ENCODE measurements at regions not wholly inside any gene's neighbourhood (a gene's known extent, or its start where the extent isn't known, plus 50 kb on each side); places are given as distances from the start of the nearest gene placed in this dataset.

- Histone ChIP-seq H2AFZ (ENCODE audit: low read length) (no peak overlapping the region), H3K79me2 (ENCODE audit: insufficient read depth, low read length) (no peaks in the 10 kb centered on the region), H3K4me1 (ENCODE audit: insufficient read depth, low read length, severe bottlenecking) (no peaks in the 10 kb centered on the region), H3K9me2 (ENCODE audit: low read depth, low read length) (no peaks in the 10 kb centered on the region), H3K27ac (ENCODE audit: low read depth, low read length, poor library complexity, severe bottlenecking) (no peak overlapping the region), H3K4me3 (ENCODE audit: low read depth, low read length, poor library complexity, severe bottlenecking) (no peak overlapping the region), H3K9me3 (ENCODE audit: low read length) (no peaks in the 10 kb centered on the region), H3K36me3 (ENCODE audit: insufficient read depth, low read length) (no peaks in the 10 kb centered on the region), H4K20me1 (ENCODE audit: insufficient read depth, low read length) (no peaks in the 10 kb centered on the region), H3K9ac (ENCODE audit: low read length) (no peak overlapping the region), H3K27me3 (ENCODE audit: insufficient read depth, low read length) (no peaks in the 10 kb centered on the region), H3K4me2 (ENCODE audit: low read length) (no peak overlapping the region), H3F3A (ENCODE audit: insufficient read depth, low read length) (no peaks in the 10 kb centered on the region)
- TF ChIP-seq EZH2 (IDR thresholded peaks at IDR 0.05; ENCODE audit: borderline replicate concordance, low read length) (no peak), CTCF (IDR thresholded peaks at IDR 0.05; ENCODE audit: low read length) (no peak)
These were observed 178.5 kb upstream of the TOX3 start for GRCh38 chr16:52725461-52725860.

GRCh38 chr16:52725043-52725442 lies 178.1 kb upstream of the TOX3 start:
- no peak overlapping the region for H2AFZ ChIP-seq (ENCODE audit: low read length)
- no peaks in the 10 kb centered on the region for H3K4me1 ChIP-seq (ENCODE audit: insufficient read depth, low read length, severe bottlenecking)
- TF ChIP-seq CTCF (IDR thresholded peaks at IDR 0.05; ENCODE audit: low read length) (no peak), EZH2 (IDR thresholded peaks at IDR 0.05; ENCODE audit: borderline replicate concordance, low read length) (no peak)
- H3K9me3 ChIP-seq (ENCODE audit: low read length) = no peaks in the 10 kb centered on the region
- H3K4me3 ChIP-seq (ENCODE audit: low read depth, low read length, poor library complexity, severe bottlenecking) = no peak overlapping the region
- H4K20me1 ChIP-seq (ENCODE audit: insufficient read depth, low read length) = no peaks in the 10 kb centered on the region
- no peaks in the 10 kb centered on the region for H3F3A ChIP-seq (ENCODE audit: insufficient read depth, low read length)
- H3K27ac ChIP-seq (ENCODE audit: low read depth, low read length, poor library complexity, severe bottlenecking) = no peak overlapping the region
- H3K9ac ChIP-seq (ENCODE audit: low read length) = no peak overlapping the region
- H3K27me3 ChIP-seq (ENCODE audit: insufficient read depth, low read length) = no peaks in the 10 kb centered on the region
- no peaks in the 10 kb centered on the region for H3K79me2 ChIP-seq (ENCODE audit: insufficient read depth, low read length)
- no peaks in the 10 kb centered on the region for H3K9me2 ChIP-seq (ENCODE audit: low read depth, low read length)
- no peaks in the 10 kb centered on the region for H3K36me3 ChIP-seq (ENCODE audit: insufficient read depth, low read length)
- no peak overlapping the region for H3K4me2 ChIP-seq (ENCODE audit: low read length)

- Histone ChIP-seq H3K4me1 (ENCODE audit: insufficient read depth, low read length, severe bottlenecking) (no peaks in the 10 kb centered on the region), H3K9me2 (ENCODE audit: low read depth, low read length) (no peaks in the 10 kb centered on the region), H4K20me1 (ENCODE audit: insufficient read depth, low read length) (no peaks in the 10 kb centered on the region), H3K4me3 (ENCODE audit: low read depth, low read length, poor library complexity, severe bottlenecking) (no peak overlapping the region), H3K9ac (ENCODE audit: low read length) (no peak overlapping the region), H3K79me2 (ENCODE audit: insufficient read depth, low read length) (no peaks in the 10 kb centered on the region), H2AFZ (ENCODE audit: low read length) (no peak overlapping the region), H3K36me3 (ENCODE audit: insufficient read depth, low read length) (no peaks in the 10 kb centered on the region), H3K9me3 (ENCODE audit: low read length) (no peaks in the 10 kb centered on the region), H3K27ac (ENCODE audit: low read depth, low read length, poor library complexity, severe bottlenecking) (no peak overlapping the region), H3K4me2 (ENCODE audit: low read length) (no peak overlapping the region), H3F3A (ENCODE audit: insufficient read depth, low read length) (no peaks in the 10 kb centered on the region), H3K27me3 (ENCODE audit: insufficient read depth, low read length) (no peaks in the 10 kb centered on the region)
- TF ChIP-seq EZH2 (IDR thresholded peaks at IDR 0.05; ENCODE audit: borderline replicate concordance, low read length) (no peak), CTCF (IDR thresholded peaks at IDR 0.05; ENCODE audit: low read length) (no peak)
These were observed 174.4 kb upstream of the TOX3 start for GRCh38 chr16:52721331-52721730.

All from OCI-LY1 (cell line).